SU-DHL-6 (cell line): ENCODE measurements at regions not wholly inside any gene's neighbourhood (a gene's known extent, or its start where the extent isn't known, plus 50 kb on each side); places are given as distances from the start of the nearest gene placed in this dataset.

ENCODE experiments used
- H2AFZ ChIP-seq: fragments of 200-600 bp; sonication (generic); 2 replicates; pipeline ENCODE4 v1.6.1; 2014; ENCODE audit warnings: low read depth, mild to moderate bottlenecking, moderate library complexity, mixed read lengths, antibody characterized with exemption, low read length; ENCODE audit not compliant: severe bottlenecking
- H3F3A ChIP-seq: fragments of 200-600 bp; shearing (Covaris generic); 2 replicates; pipeline ENCODE4 v1.6.0; 2016; ENCODE audit warnings: antibody characterized with exemption, mild to moderate bottlenecking; ENCODE audit not compliant: insufficient read depth
- H3K27ac ChIP-seq: fragments of 200-600 bp; sonication (generic); 2 replicates; pipeline ENCODE4 v1.5.1; 2016; ENCODE audit warnings: low read depth, mild to moderate bottlenecking, low read length, moderate library complexity, mixed read lengths
- H3K27me3 ChIP-seq: fragments of 200-600 bp; sonication (generic), shearing (Covaris generic); 2 replicates; pipeline ENCODE4 v1.6.0; 2014; ENCODE audit warnings: mild to moderate bottlenecking, low read length
- H3K36me3 ChIP-seq: fragments of 200-600 bp; sonication (generic); 2 replicates; pipeline ENCODE4 v1.6.1; 2014; ENCODE audit warnings: mild to moderate bottlenecking, low read length, mixed read lengths
- H3K4me2 ChIP-seq: fragments of 300-600, 200-600 bp; shearing (Covaris generic), sonication (generic); 2 replicates; pipeline ENCODE4 v1.6.0; 2014; ENCODE audit warnings: low read length, low read depth, mild to moderate bottlenecking; ENCODE audit not compliant: poor library complexity, severe bottlenecking
- H3K4me3 ChIP-seq: fragments of 200-600 bp; sonication (generic); 2 replicates; pipeline ENCODE4 v1.5.1; 2014; ENCODE audit warnings: antibody characterized with exemption, low read length, mild to moderate bottlenecking, mixed read lengths; ENCODE audit not compliant: insufficient read depth, poor library complexity, severe bottlenecking
- H3K79me2 ChIP-seq: fragments of 200-600 bp; sonication (generic); 2 replicates; pipeline ENCODE4 v1.6.1; 2014; ENCODE audit warnings: mild to moderate bottlenecking, low read length, moderate library complexity; ENCODE audit not compliant: insufficient read depth
- H3K9ac ChIP-seq: fragments of 200-600 bp; sonication (generic); 2 replicates; pipeline ENCODE4 v1.7.0; 2014; ENCODE audit warnings: mild to moderate bottlenecking, low read length
- H3K9me2 ChIP-seq: fragments of 200-600 bp; sonication (generic); replicated peaks from 2 replicates; pipeline ENCODE4 v1.6.1; 2014; ENCODE audit warnings: low read length; ENCODE audit not compliant: insufficient read depth
- H3K9me3 ChIP-seq: fragments of 200-600 bp; sonication (generic); 2 replicates; pipeline ENCODE4 v1.6.1; 2014; ENCODE audit warnings: low read length, mixed read lengths; ENCODE audit not compliant: insufficient read depth
- H4K20me1 ChIP-seq: fragments of 200-600 bp; sonication (generic); 2 replicates; pipeline ENCODE4 v1.6.1; 2014; ENCODE audit warnings: low read depth, mild to moderate bottlenecking, antibody characterized with exemption, low read length, moderate library complexity, mixed read lengths
- EZH2phosphoT487 ChIP-seq: fragments of 200-600 bp; sonication (generic), shearing (Covaris generic); conservative IDR thresholded peaks from 2 replicates; pipeline ENCODE4 v1.6.1; 2018; ENCODE audit warnings: mild to moderate bottlenecking, antibody characterized with exemption, low read length, moderate library complexity, mixed read lengths
- TF ChIP-seq, protein P1 (sequence below): fragments of 200-600 bp; sonication (generic); IDR thresholded peaks from one replicate; pipeline ENCODE4 v1.5.1; 2017; ENCODE audit warnings: antibody characterized with exemption, mild to moderate bottlenecking, low read length, moderate library complexity; ENCODE audit not compliant: insufficient read depth, poor library complexity, severe bottlenecking

DNA sequence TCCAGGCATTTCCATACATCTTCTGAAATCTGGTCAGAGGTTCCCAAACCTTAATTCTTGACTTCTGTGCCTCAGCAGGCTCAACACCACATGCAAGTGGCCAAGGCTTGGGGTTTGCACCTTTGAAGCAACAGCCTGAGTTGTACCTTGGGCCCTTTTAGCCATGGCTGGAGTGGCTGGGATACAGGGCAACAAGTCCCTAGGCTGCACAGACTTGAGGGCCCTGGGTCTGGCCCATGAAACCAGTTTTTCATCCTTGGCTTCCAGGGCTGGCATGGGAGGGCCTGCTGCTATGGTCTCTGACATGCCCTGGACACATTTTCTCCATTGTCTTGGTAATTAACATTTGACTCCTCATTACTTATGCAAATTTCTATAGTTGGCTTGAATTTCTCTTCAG, 988.8 kb upstream of the CNTNAP5 start:
- Histone ChIP-seq H3K9me2 (no peaks in the 10 kb centered on the region), H3K9ac (no peak overlapping the region), H4K20me1 (no peaks in the 10 kb centered on the region), H3K27ac (no peak overlapping the region), H3F3A (no peaks in the 10 kb centered on the region), H3K27me3 (no peaks in the 10 kb centered on the region), H2AFZ (no peak overlapping the region), H3K4me3 (no peak overlapping the region), H3K79me2 (no peaks in the 10 kb centered on the region), H3K9me3 (no peaks in the 10 kb centered on the region), H3K4me2 (no peak overlapping the region), H3K36me3 (no peaks in the 10 kb centered on the region)
- no peak for TF ChIP-seq EZH2phosphoT487
- TF ChIP-seq, protein P1, sequence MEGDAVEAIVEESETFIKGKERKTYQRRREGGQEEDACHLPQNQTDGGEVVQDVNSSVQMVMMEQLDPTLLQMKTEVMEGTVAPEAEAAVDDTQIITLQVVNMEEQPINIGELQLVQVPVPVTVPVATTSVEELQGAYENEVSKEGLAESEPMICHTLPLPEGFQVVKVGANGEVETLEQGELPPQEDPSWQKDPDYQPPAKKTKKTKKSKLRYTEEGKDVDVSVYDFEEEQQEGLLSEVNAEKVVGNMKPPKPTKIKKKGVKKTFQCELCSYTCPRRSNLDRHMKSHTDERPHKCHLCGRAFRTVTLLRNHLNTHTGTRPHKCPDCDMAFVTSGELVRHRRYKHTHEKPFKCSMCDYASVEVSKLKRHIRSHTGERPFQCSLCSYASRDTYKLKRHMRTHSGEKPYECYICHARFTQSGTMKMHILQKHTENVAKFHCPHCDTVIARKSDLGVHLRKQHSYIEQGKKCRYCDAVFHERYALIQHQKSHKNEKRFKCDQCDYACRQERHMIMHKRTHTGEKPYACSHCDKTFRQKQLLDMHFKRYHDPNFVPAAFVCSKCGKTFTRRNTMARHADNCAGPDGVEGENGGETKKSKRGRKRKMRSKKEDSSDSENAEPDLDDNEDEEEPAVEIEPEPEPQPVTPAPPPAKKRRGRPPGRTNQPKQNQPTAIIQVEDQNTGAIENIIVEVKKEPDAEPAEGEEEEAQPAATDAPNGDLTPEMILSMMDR = no peak

GRCh38 chr2:123040506-123040905, 984.6 kb upstream of the CNTNAP5 start:
- TF ChIP-seq, protein P1 = no peak
- no peak for TF ChIP-seq EZH2phosphoT487
- Histone ChIP-seq H2AFZ (no peak overlapping the region), H3K9me3 (no peaks in the 10 kb centered on the region), H3K79me2 (no peaks in the 10 kb centered on the region), H3K4me3 (no peak overlapping the region), H3K27ac (no peak overlapping the region), H3K27me3 (no peaks in the 10 kb centered on the region), H4K20me1 (no peaks in the 10 kb centered on the region), H3K9ac (no peak overlapping the region), H3F3A (no peaks in the 10 kb centered on the region), H3K4me2 (no peak overlapping the region), H3K9me2 (no peaks in the 10 kb centered on the region), H3K36me3 (no peaks in the 10 kb centered on the region)

GRCh38 chr2:123043458-123043857, 981.6 kb upstream of the CNTNAP5 start:
- Histone ChIP-seq H3K9me3 (no peaks in the 10 kb centered on the region), H3K9me2 (no peaks in the 10 kb centered on the region), H3K79me2 (no peaks in the 10 kb centered on the region), H2AFZ (no peak overlapping the region), H3F3A (no peaks in the 10 kb centered on the region), H3K27ac (no peak overlapping the region), H3K36me3 (no peaks in the 10 kb centered on the region), H4K20me1 (no peaks in the 10 kb centered on the region), H3K4me2 (no peak overlapping the region), H3K27me3 (no peaks in the 10 kb centered on the region), H3K9ac (no peak overlapping the region), H3K4me3 (no peak overlapping the region)
- TF ChIP-seq, protein P1 = no peak
- TF ChIP-seq EZH2phosphoT487 = no peak
